ENCODE measurements at regions not wholly inside any gene's neighbourhood (a gene's known extent, or its start where the extent isn't known, plus 50 kb on each side); places are given as distances from the start of the nearest gene placed in this dataset.

- Histone ChIP-seq H3K36me3 (ENCODE audit: low read length) (no peaks in the 10 kb centered on the region), H3K27me3 (ENCODE audit: low read length) (no peaks in the 10 kb centered on the region), H4K20me1 (ENCODE audit: low read depth, low read length) (no peaks in the 10 kb centered on the region), H3K4me2 (ENCODE audit: low read depth, low read length, poor library complexity, severe bottlenecking) (no peak overlapping the region), H3F3A (ENCODE audit: insufficient read depth) (no peaks in the 10 kb centered on the region), H3K27ac (ENCODE audit: low read depth, low read length) (no peak overlapping the region), H3K4me3 (ENCODE audit: insufficient read depth, low read length, poor library complexity, severe bottlenecking) (no peak overlapping the region), H2AFZ (ENCODE audit: low read depth, low read length, severe bottlenecking) (no peak overlapping the region), H3K9me3 (ENCODE audit: insufficient read depth, low read length) (no peaks in the 10 kb centered on the region), H3K79me2 (ENCODE audit: insufficient read depth, low read length) (no peaks in the 10 kb centered on the region), H3K9me2 (replicated peaks; ENCODE audit: insufficient read depth, low read length) (no peaks in the 10 kb centered on the region), H3K9ac (ENCODE audit: low read length) (no peak overlapping the region)
- TF ChIP-seq CTCF (IDR thresholded peaks at IDR 0.05; ENCODE audit: insufficient read depth, low read length, poor library complexity, severe bottlenecking), result no peak
- TF ChIP-seq EZH2phosphoT487 (conservative IDR thresholded peaks at IDR 0.05; ENCODE audit: low read length), result no peak
These were observed 274.9 kb upstream of the RTL1 start for GRCh38 chr14:101178184-101179072.

- H4K20me1 ChIP-seq (ENCODE audit: low read depth, low read length), result no peaks in the 10 kb centered on the region
- H3K4me2 ChIP-seq (ENCODE audit: low read depth, low read length, poor library complexity, severe bottlenecking), result no peak overlapping the region
- no peak overlapping the region for H3K27ac ChIP-seq (ENCODE audit: low read depth, low read length)
- no peaks in the 10 kb centered on the region for H3K79me2 ChIP-seq (ENCODE audit: insufficient read depth, low read length)
- no peak overlapping the region for H3K4me3 ChIP-seq (ENCODE audit: insufficient read depth, low read length, poor library complexity, severe bottlenecking)
- no peaks in the 10 kb centered on the region for H3F3A ChIP-seq (ENCODE audit: insufficient read depth)
- no peak overlapping the region for H3K9ac ChIP-seq (ENCODE audit: low read length)
- no peak overlapping the region for H2AFZ ChIP-seq (ENCODE audit: low read depth, low read length, severe bottlenecking)
- no peaks in the 10 kb centered on the region for H3K9me2 ChIP-seq (replicated peaks; ENCODE audit: insufficient read depth, low read length)
- TF ChIP-seq CTCF (IDR thresholded peaks at IDR 0.05; ENCODE audit: insufficient read depth, low read length, poor library complexity, severe bottlenecking), result no peak
- no peak for TF ChIP-seq EZH2phosphoT487 (conservative IDR thresholded peaks at IDR 0.05; ENCODE audit: low read length)
- no peaks in the 10 kb centered on the region for H3K36me3 ChIP-seq (ENCODE audit: low read length)
- H3K27me3 ChIP-seq (ENCODE audit: low read length), result no peaks in the 10 kb centered on the region
- H3K9me3 ChIP-seq (ENCODE audit: insufficient read depth, low read length), result no peaks in the 10 kb centered on the region
These were observed 276.2 kb upstream of the RTL1 start for GRCh38 chr14:101179691-101180211.

- H2AFZ ChIP-seq (ENCODE audit: low read depth, low read length, severe bottlenecking), result no peak overlapping the region
- TF ChIP-seq EZH2phosphoT487 (conservative IDR thresholded peaks at IDR 0.05; ENCODE audit: low read length), result no peak
- no peak for TF ChIP-seq CTCF (IDR thresholded peaks at IDR 0.05; ENCODE audit: insufficient read depth, low read length, poor library complexity, severe bottlenecking)
- no peaks in the 10 kb centered on the region for H3F3A ChIP-seq (ENCODE audit: insufficient read depth)
- H3K4me3 ChIP-seq (ENCODE audit: insufficient read depth, low read length, poor library complexity, severe bottlenecking), result no peak overlapping the region
- H3K4me2 ChIP-seq (ENCODE audit: low read depth, low read length, poor library complexity, severe bottlenecking), result no peak overlapping the region
- no peaks in the 10 kb centered on the region for H4K20me1 ChIP-seq (ENCODE audit: low read depth, low read length)
- H3K9me3 ChIP-seq (ENCODE audit: insufficient read depth, low read length), result no peaks in the 10 kb centered on the region
- no peaks in the 10 kb centered on the region for H3K79me2 ChIP-seq (ENCODE audit: insufficient read depth, low read length)
- no peaks in the 10 kb centered on the region for H3K27me3 ChIP-seq (ENCODE audit: low read length)
- no peak overlapping the region for H3K27ac ChIP-seq (ENCODE audit: low read depth, low read length)
- H3K36me3 ChIP-seq (ENCODE audit: low read length), result no peaks in the 10 kb centered on the region
- no peak overlapping the region for H3K9ac ChIP-seq (ENCODE audit: low read length)
- H3K9me2 ChIP-seq (replicated peaks; ENCODE audit: insufficient read depth, low read length), result no peaks in the 10 kb centered on the region
These were observed 278.2 kb upstream of the RTL1 start for GRCh38 chr14:101181446-101182313.
